Transverse colon (tissue), 4 donors: ENCODE measurements at regions not wholly inside any gene's neighbourhood (a gene's known extent, or its start where the extent isn't known, plus 50 kb on each side); places are given as distances from the start of the nearest gene placed in this dataset.

Source experiments
- DNase-seq: peaks from one replicate; pipeline ENCODE4 v3.0.0-alpha.2; 2019
- H3K27ac ChIP-seq, 4 donors: fragments of 200-600 bp; sonication (generic); 2 replicates each; pipeline ENCODE4 v1.5.1; 2016 to 2018; ENCODE audit warnings: inconsistent platforms in 4 of 4
- H3K27me3 ChIP-seq: fragments of 200-600 bp; sonication (generic); 2 replicates; pipeline ENCODE4 v1.5.1; 2017; ENCODE audit warnings: inconsistent platforms
- H3K36me3 ChIP-seq, 4 donors: fragments of 200-600 bp; sonication (generic); 2 replicates each; pipeline ENCODE4 v1.5.1; 2017 to 2019; ENCODE audit warnings: inconsistent platforms in 4 of 4
- H3K4me1 ChIP-seq, 4 donors: fragments of 200-600 bp; sonication (generic); 2 replicates each; pipeline ENCODE4 v1.5.1; 2017 to 2020; ENCODE audit warnings: inconsistent platforms in 4 of 4
- H3K4me3 ChIP-seq, 4 donors: fragments of 200-600 bp; sonication (generic); 1 replicate in 1 of 4; 2 replicates in 3 of 4; pipeline versions ENCODE4 v1.5.1 to v1.6.1; 2017 to 2019; ENCODE audit warnings: inconsistent platforms in 4 of 4
- H3K9me3 ChIP-seq, 2 donors: fragments of 200-600 bp; sonication (generic); 2 replicates each; pipeline ENCODE4 v1.5.1; 2017 to 2019; ENCODE audit warnings: inconsistent platforms in 2 of 2
- EP300 ChIP-seq: sonication (generic); formaldehyde crosslinking; IDR thresholded peaks from one replicate; pipeline ENCODE4 v1.6.1; 2017; ENCODE audit warnings: antibody characterized with exemption, low read depth
- POLR2A ChIP-seq: fragments of 450-650 bp; IDR thresholded peaks from one replicate; pipeline ENCODE4 v1.6.1; 2016; ENCODE audit warnings: antibody characterized with exemption, mild to moderate bottlenecking, moderate library complexity
- POLR2AphosphoS5 ChIP-seq, 3 donors: sonication (generic); formaldehyde crosslinking; IDR thresholded peaks; one replicate each; pipeline ENCODE4 v1.6.1; 2016; ENCODE audit warnings: antibody characterized with exemption in 3 of 3
- WGBS, 2 donors: methylation state at CpG; one replicate each; pipeline ENCODE4 v1.1.5; 2018; ENCODE audit warnings: low coverage in 1 of 2; 5-methylcytosine and 5-hydroxymethylcytosine counted together
- in situ Hi-C, 4 donors: fragments of 200-750 bp; cut with MboI; loops; one replicate each; pipeline versions ENCODE4 v1.15.0 to v1.15.1; 2017; ENCODE audit warnings: low sequenced_read_pairs in 3 of 4, low pct_ligation_motif_present in 1 of 4, low pct_unique_long_range_greater_than_20kb in 1 of 4
- intact Hi-C: fragments of 100-400 bp; cut with DNase I; formaldehyde crosslinking; loops from one replicate; pipeline ENCODE4 v1.15.1; 2023; ENCODE audit warnings: low total_unique reads
- TF ChIP-seq, protein P1 (sequence below), 5 experiments: fragments of 200-600 bp in 3 of 5; fragments of 450-650 bp in 2 of 5; sonication (generic) in 3 of 5; IDR thresholded peaks; 1 replicate in 2 of 5; 2 replicates in 3 of 5; pipeline ENCODE4 v1.5.1; 2016 to 2017; ENCODE audit warnings: antibody characterized with exemption in 5 of 5, inconsistent platforms in 3 of 5, mild to moderate bottlenecking in 2 of 5, moderate library complexity in 1 of 5

DNA sequence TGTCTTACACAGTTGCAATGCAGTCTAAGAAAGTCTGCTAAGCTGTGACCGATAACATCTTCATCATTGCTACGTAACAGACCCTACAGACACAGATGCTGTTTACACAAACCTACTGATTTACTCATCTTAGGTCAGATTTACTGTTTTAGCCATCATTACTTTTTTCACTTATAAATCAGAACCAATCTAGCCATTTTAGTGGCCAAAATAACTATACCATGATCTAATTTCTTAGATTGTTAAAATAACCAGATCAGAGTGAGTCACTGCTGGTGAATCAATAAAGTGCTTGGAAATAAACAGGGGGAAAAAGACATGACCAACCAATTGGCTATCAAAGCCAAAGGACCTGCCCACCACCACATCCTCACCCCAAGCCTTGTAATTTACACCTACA, 57.0 kb upstream of the FOXN3 start:
- H3K36me3 ChIP-seq = no peaks in the 10 kb centered on the region
- H3K4me3 ChIP-seq = no peak overlapping the region
- H3K27me3 ChIP-seq = no peaks in the 10 kb centered on the region
- intact Hi-C loops = no loop called here
- no peak overlapping the region for H3K27ac ChIP-seq
- WGBS, 2 donors = 92 to 96% methylated on average over 2 of the region's 2 CpGs
- DNase-seq = no peak
- in situ Hi-C loops = no loop called here
- H3K9me3 ChIP-seq = no peaks in the 10 kb centered on the region
- peaks cover 0 to 11% (median 2%) of the 10 kb centered on the region in 4 donors for H3K4me1 ChIP-seq
- TF ChIP-seq, protein P1, sequence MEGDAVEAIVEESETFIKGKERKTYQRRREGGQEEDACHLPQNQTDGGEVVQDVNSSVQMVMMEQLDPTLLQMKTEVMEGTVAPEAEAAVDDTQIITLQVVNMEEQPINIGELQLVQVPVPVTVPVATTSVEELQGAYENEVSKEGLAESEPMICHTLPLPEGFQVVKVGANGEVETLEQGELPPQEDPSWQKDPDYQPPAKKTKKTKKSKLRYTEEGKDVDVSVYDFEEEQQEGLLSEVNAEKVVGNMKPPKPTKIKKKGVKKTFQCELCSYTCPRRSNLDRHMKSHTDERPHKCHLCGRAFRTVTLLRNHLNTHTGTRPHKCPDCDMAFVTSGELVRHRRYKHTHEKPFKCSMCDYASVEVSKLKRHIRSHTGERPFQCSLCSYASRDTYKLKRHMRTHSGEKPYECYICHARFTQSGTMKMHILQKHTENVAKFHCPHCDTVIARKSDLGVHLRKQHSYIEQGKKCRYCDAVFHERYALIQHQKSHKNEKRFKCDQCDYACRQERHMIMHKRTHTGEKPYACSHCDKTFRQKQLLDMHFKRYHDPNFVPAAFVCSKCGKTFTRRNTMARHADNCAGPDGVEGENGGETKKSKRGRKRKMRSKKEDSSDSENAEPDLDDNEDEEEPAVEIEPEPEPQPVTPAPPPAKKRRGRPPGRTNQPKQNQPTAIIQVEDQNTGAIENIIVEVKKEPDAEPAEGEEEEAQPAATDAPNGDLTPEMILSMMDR (IDR thresholded peaks at IDR 0.05) = no peak
- TF ChIP-seq POLR2AphosphoS5 (IDR thresholded peaks at IDR 0.05) (no peak), POLR2A (no peak), EP300 (no peak)

DNA sequence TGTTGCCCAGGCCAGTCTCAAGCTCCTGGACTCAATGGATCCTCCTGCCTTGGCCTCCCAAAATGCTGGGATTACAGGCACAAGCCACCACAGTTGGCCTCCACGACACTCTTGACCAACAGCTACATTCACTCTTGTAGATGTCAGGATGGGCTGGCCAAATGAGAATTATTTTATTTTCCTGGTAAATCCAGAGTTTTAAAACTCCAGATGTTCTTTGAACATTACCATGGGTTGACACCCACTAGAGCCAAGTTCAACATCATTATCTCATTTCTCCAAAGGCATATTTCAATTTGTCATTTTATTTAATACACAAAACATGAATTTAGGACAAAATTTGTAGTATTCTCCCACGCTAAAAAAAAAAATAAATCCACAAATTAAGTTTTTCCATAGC, 56.5 kb upstream of the FOXN3 start:
- no peak for DNase-seq
- in situ Hi-C loops (no loop called here), intact Hi-C loops (no loop called here)
- no peaks in the 10 kb centered on the region for H3K27me3 ChIP-seq
- peaks cover 0 to 11% (median 2%) of the 10 kb centered on the region in 4 donors for H3K4me1 ChIP-seq
- no peak overlapping the region for H3K27ac ChIP-seq
- WGBS, 2 donors = 76 to 88% methylated on average over 1 to 2 of the region's 2 CpGs
- no peak for TF ChIP-seq EP300
- no peaks in the 10 kb centered on the region for H3K36me3 ChIP-seq
- no peak overlapping the region for H3K4me3 ChIP-seq
- no peaks in the 10 kb centered on the region for H3K9me3 ChIP-seq

DNA sequence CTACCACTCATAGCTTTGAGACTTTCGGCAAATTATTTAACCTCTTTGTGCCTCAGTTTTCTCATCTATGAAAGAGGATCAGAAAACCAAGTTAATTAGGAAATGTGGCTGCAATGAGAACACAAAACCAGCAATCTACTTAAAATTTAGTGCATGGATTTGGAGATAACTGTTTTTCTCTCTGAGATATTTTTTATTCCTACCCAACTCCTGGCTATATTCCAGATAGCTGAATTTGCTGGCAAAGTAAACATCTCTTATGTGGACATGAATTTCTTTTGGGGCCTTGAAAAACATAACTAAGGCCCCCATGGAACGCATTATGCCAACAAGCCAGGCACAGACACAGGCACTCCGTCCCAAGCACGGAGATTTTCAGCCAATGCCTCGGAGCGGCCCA, 53.4 kb upstream of the FOXN3 start:
- intact Hi-C loops (no loop called here), in situ Hi-C loops (no loop called here)
- Histone ChIP-seq H3K4me1 (peaks cover 0 to 8% (median 0%) of the 10 kb centered on the region in 4 donors), H3K36me3 (no peaks in the 10 kb centered on the region), H3K4me3 (no peak overlapping the region), H3K27me3 (no peaks in the 10 kb centered on the region), H3K27ac (no peak overlapping the region), H3K9me3 (no peaks in the 10 kb centered on the region)
- TF ChIP-seq, protein P1 (IDR thresholded peaks at IDR 0.05) = no peak
- TF ChIP-seq POLR2A (no peak), EP300 (no peak), POLR2AphosphoS5 (IDR thresholded peaks at IDR 0.05) (no peak)
- DNase-seq = no peak
- 99 to 100% methylated on average over 1 to 6 of the region's 6 CpGs for WGBS, 2 donors

DNA sequence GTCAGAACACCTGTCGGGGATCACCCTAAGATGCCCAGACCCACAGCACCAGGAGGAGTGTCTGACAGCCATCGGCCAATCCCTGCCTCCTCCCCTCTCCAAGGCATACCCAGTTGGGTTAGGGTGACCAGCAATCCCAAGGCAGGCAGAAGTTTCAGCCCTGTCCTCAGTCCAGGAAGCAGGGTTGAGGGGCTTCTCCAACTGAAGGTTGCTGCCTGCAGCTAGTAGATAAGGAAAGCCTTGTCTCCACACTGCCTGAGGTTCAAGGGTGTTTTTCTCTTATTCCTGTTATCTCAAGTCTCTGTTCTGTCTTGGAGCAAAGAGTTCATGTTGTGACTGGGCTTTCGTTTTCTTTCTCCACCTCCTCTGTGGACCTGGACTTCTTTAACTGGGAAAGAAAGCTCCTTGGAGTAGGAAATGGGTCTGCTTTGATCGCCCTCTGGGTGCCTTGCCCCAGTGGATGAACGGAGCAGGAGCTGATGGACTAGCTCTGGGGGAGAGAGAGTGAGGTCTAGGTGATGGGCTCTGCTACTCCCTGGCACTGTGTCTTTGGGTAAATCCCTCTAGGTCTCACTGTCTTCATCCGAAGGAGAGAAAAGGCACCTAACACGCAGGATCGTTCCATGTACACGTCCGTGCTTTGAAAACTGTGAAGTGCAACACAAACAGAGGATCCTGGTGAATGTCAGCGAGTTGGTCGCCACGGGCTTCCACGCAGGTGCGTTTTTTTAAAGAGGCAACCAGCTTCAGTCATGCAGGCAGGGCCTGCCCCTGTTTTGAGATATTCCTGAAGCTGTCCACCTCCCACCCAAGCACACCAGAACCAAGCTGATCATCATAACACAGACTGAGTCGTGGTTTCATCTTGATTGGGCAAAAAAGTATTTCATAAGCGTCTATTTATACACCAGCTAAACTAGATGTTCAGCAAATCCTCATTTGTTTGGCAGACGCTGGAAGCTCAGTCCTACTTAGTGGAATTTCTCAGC, 52.5 kb upstream of the FOXN3 start:
- Histone ChIP-seq H3K27me3 (no peaks in the 10 kb centered on the region), H3K4me3 (no peak overlapping the region), H3K27ac (no peak overlapping the region), H3K4me1 (peaks cover 0 to 8% (median 0%) of the 10 kb centered on the region in 4 donors), H3K9me3 (no peaks in the 10 kb centered on the region), H3K36me3 (no peaks in the 10 kb centered on the region)
- in situ Hi-C loops (no loop called here), intact Hi-C loops (no loop called here)
- TF ChIP-seq, protein P1 (IDR thresholded peaks at IDR 0.05) = no peak
- TF ChIP-seq POLR2A (no peak), POLR2AphosphoS5 (IDR thresholded peaks at IDR 0.05) (no peak), EP300 (no peak)
- DNase-seq = no peak
- 74 to 86% methylated on average over 3 to 17 of the region's 18 CpGs for WGBS, 2 donors
